GM19463 (cell line): ENCODE measurements at regions not wholly inside any gene's neighbourhood (a gene's known extent, or its start where the extent isn't known, plus 50 kb on each side); places are given as distances from the start of the nearest gene placed in this dataset.
A peak's percentile ranks its signal among the peaks of the same experiment; 100 is the strongest.

Experiments
- ATAC-seq: cut with Tn5 transposase; IDR thresholded peaks from one replicate; pipeline ENCODE4 v1.9.1; 2021; ENCODE audit warnings: mild to moderate bottlenecking, moderate library complexity; ENCODE audit not compliant: unreplicated experiment

- ATAC-seq: peak; percentile 79
Observed at GRCh38 chr3:18740631-18741583, 315.8 kb upstream of the SATB1 start.

GRCh38 chr3:18739099-18739433 lies 313.9 kb upstream of the SATB1 start:
- no peak for ATAC-seq

- ATAC-seq: no peak
Observed at GRCh38 chr3:18738393-18739098, 313.4 kb upstream of the SATB1 start.

GRCh38 chr3:18735005-18735404 lies 309.9 kb upstream of the SATB1 start:
- ATAC-seq: no peak

GRCh38 chr3:18734309-18734708 lies 309.2 kb upstream of the SATB1 start:
- no peak for ATAC-seq

GRCh38 chr3:18732474-18732873 lies 307.3 kb upstream of the SATB1 start:
- no peak for ATAC-seq

GRCh38 chr3:18730491-18730890 lies 305.4 kb upstream of the SATB1 start:
- no peak for ATAC-seq

GRCh38 chr3:18729671-18730070 lies 304.5 kb upstream of the SATB1 start:
- ATAC-seq: no peak

GRCh38 chr3:18725668-18726407 lies 300.7 kb upstream of the SATB1 start:
- no peak for ATAC-seq

GRCh38 chr3:18724456-18724855 lies 299.3 kb upstream of the SATB1 start:
- ATAC-seq: no peak

GRCh38 chr3:18723206-18723810 lies 298.2 kb upstream of the SATB1 start:
- ATAC-seq: no peak

GRCh38 chr3:18720543-18720942 lies 295.4 kb upstream of the SATB1 start:
- no peak for ATAC-seq

- peak; percentile 48 for ATAC-seq
Observed at GRCh38 chr3:18717598-18717997, 292.5 kb upstream of the SATB1 start.

- no peak for ATAC-seq
Observed at GRCh38 chr3:18716821-18717220, 291.7 kb upstream of the SATB1 start.

- ATAC-seq: no peak
Observed at GRCh38 chr3:18716101-18716500, 291.0 kb upstream of the SATB1 start.

GRCh38 chr3:18715208-18715607 lies 290.1 kb upstream of the SATB1 start:
- ATAC-seq: no peak

- no peak for ATAC-seq
Observed at GRCh38 chr3:18713577-18713951, 288.4 kb upstream of the SATB1 start.

- no peak for ATAC-seq
Observed at GRCh38 chr3:18712713-18713576, 287.8 kb upstream of the SATB1 start.

GRCh38 chr3:18704326-18704725 lies 279.2 kb upstream of the SATB1 start:
- ATAC-seq: no peak

- no peak for ATAC-seq
Observed at GRCh38 chr3:18703798-18704197, 278.7 kb upstream of the SATB1 start.
